HepG2 (cell line): ENCODE measurements at regions not wholly inside any gene's neighbourhood (a gene's known extent, or its start where the extent isn't known, plus 50 kb on each side); places are given as distances from the start of the nearest gene placed in this dataset.

ENCODE experiments used
- ATAC-seq: fragments of 200-7000 bp; cut with Tn5 transposase; 3 replicates; pipeline ENCODE4 v1.9.1; 2020; ENCODE audit warnings: mild to moderate bottlenecking, moderate library complexity
- BruUV-seq: library from RNA; stranded (reverse); fragments of 400-500 nt; replicated peaks from 2 replicates; lab custom pipeline; 2021; lab: Mats Ljungman, UMichigan
- CTCF ChIA-PET: fragments of 300-600 bp; formaldehyde crosslinking; extraction: SDS; loops from one replicate; lab custom pipeline; 2021; ENCODE audit warnings: low total read pairs, inconsistent platforms, low intra/inter-chr PET ratio; lab: Yijun Ruan, JAX
- POLR2A ChIA-PET: fragments of 350-600 bp; sonication (Branson Sonifier 250); formaldehyde crosslinking; loops from one replicate; lab custom pipeline; 2020; ENCODE audit warnings: antibody characterized with exemption, inconsistent platforms; lab: Yijun Ruan, JAX
- DNase-seq: peaks from one replicate; pipeline ENCODE4 v3.0.0-alpha.2; 2015; ENCODE audit warnings: low spot score
- FAIRE-seq: peaks from 3 replicates; lab custom pipeline; 2011; peaks lifted over from hg19 to GRCh38; lab: Jason Lieb, UNC
- H2AFZ ChIP-seq: one replicate; pipeline ENCODE4 v1.6.1; 2011; ENCODE audit warnings: low read length, inconsistent platforms
- H3K27ac ChIP-seq: fragments of 300-600 bp; 3 replicates; pipeline ENCODE4 v1.8.0; 2011; ENCODE audit warnings: mixed run types, mild to moderate bottlenecking, mixed read lengths, low read length, inconsistent platforms; ENCODE audit not compliant: insufficient read depth; ENCODE audit errors: extremely low read length
- H3K27me3 ChIP-seq, 2 experiments: fragments of 200-600 bp in 1 of 2; 2 replicates in 1 of 2; 3 replicates in 1 of 2; pipeline versions ENCODE4 v1.6.0 to v1.8.0; 2011; ENCODE audit warnings: low read length in 2 of 2, mild to moderate bottlenecking in 2 of 2, moderate library complexity in 2 of 2, inconsistent platforms in 1 of 2; ENCODE audit not compliant: insufficient read depth in 2 of 2, control insufficient read depth in 1 of 2
- H3K36me3 ChIP-seq, 2 experiments: fragments of 200-600 bp in 1 of 2; replicated peaks in 1 of 2; 2 replicates in 1 of 2; 3 replicates in 1 of 2; pipeline versions ENCODE4 v1.5.1 to v1.8.0; 2011; ENCODE audit warnings: low read length in 2 of 2, inconsistent platforms in 1 of 2; ENCODE audit not compliant: insufficient read depth in 2 of 2, control insufficient read depth in 1 of 2
- H3K4me1 ChIP-seq: 2 replicates; pipeline ENCODE4 v1.5.1; 2012; ENCODE audit warnings: low read length, inconsistent platforms; ENCODE audit not compliant: insufficient read depth
- H3K4me2 ChIP-seq: 2 replicates; pipeline ENCODE4 v1.6.0; 2011; ENCODE audit warnings: low read depth, low read length, inconsistent platforms
- H3K4me3 ChIP-seq, 3 experiments: fragments of 200-600 bp in 1 of 3; sonication (generic), shearing (Covaris generic) in 1 of 3; replicated peaks in 1 of 3; 2 replicates each; pipeline ENCODE4 v1.5.1; 2011 to 2016; ENCODE audit warnings: low read length in 3 of 3, inconsistent platforms in 2 of 3, low read depth in 2 of 3, mild to moderate bottlenecking in 2 of 3, control low read depth in 1 of 3, mixed read lengths in 1 of 3; ENCODE audit not compliant: insufficient read depth in 1 of 3
- H3K79me2 ChIP-seq: one replicate; pipeline ENCODE4 v1.6.1; 2011; ENCODE audit warnings: low read length, inconsistent platforms; ENCODE audit not compliant: insufficient read depth
- H3K9ac ChIP-seq: 2 replicates; pipeline ENCODE4 v1.6.0; 2011; ENCODE audit warnings: mild to moderate bottlenecking, low read depth, low read length, inconsistent platforms; ENCODE audit not compliant: insufficient read depth
- H3K9me3 ChIP-seq: 2 replicates; pipeline ENCODE4 v1.5.1; 2012; ENCODE audit warnings: mild to moderate bottlenecking, low read length
- H4K20me1 ChIP-seq: 2 replicates; pipeline ENCODE4 v1.6.0; 2011; ENCODE audit warnings: inconsistent platforms, mild to moderate bottlenecking, low read length, moderate library complexity; ENCODE audit not compliant: insufficient read depth
- CHD2 ChIP-seq: IDR thresholded peaks from 2 replicates; pipeline ENCODE4 v1.6.1; 2011; ENCODE audit warnings: low read depth, low read length, improper control_type of control experiment
- CREM ChIP-seq, 2 experiments: sonication (generic) in 1 of 2; formaldehyde crosslinking in 1 of 2; IDR thresholded peaks; 2 replicates each; pipeline versions ENCODE4 v1.4.0 to v1.6.1; 2016 to 2020; ENCODE audit warnings: antibody characterized with exemption in 1 of 2, mild to moderate bottlenecking in 1 of 2, missing genetic modification reagents in 1 of 2
- E2F5 ChIP-seq: sonication (generic); formaldehyde crosslinking; conservative IDR thresholded peaks from 2 replicates; pipeline ENCODE4 v1.4.0; 2020; ENCODE audit warnings: missing genetic modification reagents
- HMG20B ChIP-seq: conservative IDR thresholded peaks from 2 replicates; pipeline ENCODE4 v1.6.1; 2016; ENCODE audit warnings: missing genetic modification reagents, missing compliant biosample characterization
- MLLT10 ChIP-seq: sonication (generic); formaldehyde crosslinking; IDR thresholded peaks from 2 replicates; pipeline ENCODE4 v1.4.0; 2020; ENCODE audit warnings: missing genetic modification reagents
- PTBP1 ChIP-seq: fragments of 200-400 bp; formaldehyde crosslinking; IDR thresholded peaks from 2 replicates; pipeline ENCODE4 v1.6.1; 2018; ENCODE audit warnings: low read length, low read depth; ENCODE audit not compliant: poor library complexity, severe bottlenecking
- RAD21 ChIP-seq: fragments of 450-650 bp; formaldehyde crosslinking; IDR thresholded peaks from 2 replicates; pipeline ENCODE4 v1.5.0; 2020; ENCODE audit warnings: mild to moderate bottlenecking
- TSC22D2 ChIP-seq: sonication (generic); formaldehyde crosslinking; IDR thresholded peaks from 2 replicates; pipeline ENCODE4 v1.5.1; 2020; ENCODE audit warnings: missing genetic modification reagents, mild to moderate bottlenecking, borderline replicate concordance
- ZBTB2 ChIP-seq: sonication (generic); formaldehyde crosslinking; IDR thresholded peaks from 2 replicates; pipeline ENCODE4 v1.8.0; 2022; ENCODE audit warnings: low read depth, missing genetic modification reagents
- ZMAT5 ChIP-seq: sonication (generic); formaldehyde crosslinking; IDR thresholded peaks from 2 replicates; pipeline ENCODE4 v1.5.0; 2020; ENCODE audit warnings: mild to moderate bottlenecking, low read depth, missing genetic modification reagents, borderline replicate concordance
- ZNF143 ChIP-seq: sonication (generic); formaldehyde crosslinking; IDR thresholded peaks from 2 replicates; pipeline ENCODE4 v1.4.0; 2020; ENCODE audit warnings: missing genetic modification reagents
- ZNF34 ChIP-seq: sonication (generic); formaldehyde crosslinking; IDR thresholded peaks from 2 replicates; pipeline ENCODE4 v1.4.0; 2020; ENCODE audit warnings: mild to moderate bottlenecking, missing genetic modification reagents, borderline replicate concordance
- ZNF343 ChIP-seq: sonication (generic); formaldehyde crosslinking; IDR thresholded peaks from 2 replicates; pipeline ENCODE4 v1.4.0; 2020; ENCODE audit warnings: mild to moderate bottlenecking, missing genetic modification reagents
- ZSCAN9 ChIP-seq: IDR thresholded peaks from 2 replicates; pipeline ENCODE4 v1.6.1; 2016; ENCODE audit warnings: borderline replicate concordance
- WGBS: methylation state at CpG from one replicate; pipeline ENCODE4 v1.1.6; 2017; ENCODE audit warnings: low lambda C conversion rate; 5-methylcytosine and 5-hydroxymethylcytosine counted together
- in situ Hi-C: cut with HindIII; loops from 2 replicates; pipeline ENCODE4 v1.10.0; 2017; ENCODE audit warnings: low pct_unique_long_range_greater_than_20kb; ENCODE audit not compliant: extremely low pct_ligation_motif_present
- intact Hi-C: fragments of 100-400 bp; cut with micrococcal nuclease; formaldehyde crosslinking; loops from one replicate; pipeline ENCODE4 v1.10.0; 2022; ENCODE audit not compliant: unreplicated experiment

- no peak overlapping the region for H3K4me3 ChIP-seq
- H2AFZ ChIP-seq, result no peak overlapping the region
- no peak overlapping the region for H3K4me2 ChIP-seq
- FAIRE-seq, result no peak
- TF ChIP-seq ZMAT5 (no peak), CHD2 (0 out of 2 replicates have a peak, but pooled peaks have one; percentile 19)
- POLR2A ChIA-PET, result no interaction called here
- no peak overlapping the region for H3K9ac ChIP-seq
- H3K27me3 ChIP-seq, result no peaks in the 10 kb centered on the region
- H4K20me1 ChIP-seq, result no peaks in the 10 kb centered on the region
- H3K27ac ChIP-seq, result no peak overlapping the region
- no peaks in the 10 kb centered on the region for H3K36me3 ChIP-seq
- BruUV-seq, result no TSS peak
- WGBS, result 14% methylated on average over 3 of the region's 3 CpGs
- CTCF ChIA-PET, result interaction anchor here (5.7 kb wide), 1 partner anchor 95 kb away, joined by 138 read pairs; no protein-coding TSS in a partner anchor
- no peaks in the 10 kb centered on the region for H3K79me2 ChIP-seq
- in situ Hi-C loops, result loop anchor here (5.0 kb wide), 1 partner anchor 95 kb away; no protein-coding TSS in a partner anchor
- H3K4me1 ChIP-seq, result no peaks in the 10 kb centered on the region
- no peak for DNase-seq
- intact Hi-C loops, result no loop called here
- ATAC-seq, result no peak
- no peaks in the 10 kb centered on the region for H3K9me3 ChIP-seq
These were observed 110.3 kb upstream of the TRABD2B start for GRCh38 chr1:48107516-48107915.

GRCh38 chr1:48106049-48106448, 108.9 kb upstream of the TRABD2B start:
- Histone ChIP-seq H3K9me3 (no peaks in the 10 kb centered on the region), H3K79me2 (no peaks in the 10 kb centered on the region), H3K4me2 (no peak overlapping the region), H3K27ac (no peak overlapping the region), H3K4me3 (no peak overlapping the region), H3K27me3 (no peaks in the 10 kb centered on the region), H2AFZ (no peak overlapping the region), H3K4me1 (no peaks in the 10 kb centered on the region), H3K36me3 (no peaks in the 10 kb centered on the region), H3K9ac (no peak overlapping the region), H4K20me1 (no peaks in the 10 kb centered on the region)
- POLR2A ChIA-PET, result no interaction called here
- 95% methylated on average over 2 of the region's 2 CpGs for WGBS
- CTCF ChIA-PET, result interaction anchor here (1.4 kb wide), 1 partner anchor 98 kb away, joined by 4 read pairs; no protein-coding TSS in a partner anchor
- in situ Hi-C loops, result loop anchor here (5.0 kb wide), 1 partner anchor 96 kb away; no protein-coding TSS in a partner anchor
- intact Hi-C loops, result no loop called here
- FAIRE-seq (no peak), DNase-seq (no peak), ATAC-seq (no peak)
- BruUV-seq, result no TSS peak
- no peak for TF ChIP-seq ZBTB2 (CRISPR knock-in tag)
- TF ChIP-seq CREM (IDR thresholded peaks at IDR 0.05), result no peak
- no peak for TF ChIP-seq CREM (CRISPR knock-in tag; IDR thresholded peaks at IDR 0.05)
- no peak for TF ChIP-seq RAD21 (CRISPR knock-in tag)
- no peak for TF ChIP-seq ZNF343
- TF ChIP-seq TSC22D2 (CRISPR knock-in tag), result no peak
- no peak for TF ChIP-seq ZNF34 (CRISPR knock-in tag)
- no peak for TF ChIP-seq ZNF143 (CRISPR knock-in tag)
- no peak for TF ChIP-seq PTBP1
- TF ChIP-seq E2F5 (CRISPR knock-in tag), result no peak
- TF ChIP-seq ZSCAN9, result no peak
- no peak for TF ChIP-seq MLLT10 (CRISPR knock-in tag)
- TF ChIP-seq HMG20B (CRISPR knock-in tag), result no peak
